NCI-H1694 (cell line): ENCODE measurements at regions not wholly inside any gene's neighbourhood (a gene's known extent, or its start where the extent isn't known, plus 50 kb on each side); places are given as distances from the start of the nearest gene placed in this dataset.

ENCODE experiments used
- DNase-seq: peaks from one replicate; lab custom pipeline; 2025; lab: John Stamatoyannopoulos, UW

- no peak for DNase-seq
Observed at GRCh38 chr11:80519596-80520506, 1079.0 kb upstream of the TENM4 start.

- DNase-seq: no peak
Observed at GRCh38 chr11:80517701-80518100, 1076.9 kb upstream of the TENM4 start.

GRCh38 chr11:80515097-80515496 is 1074.3 kb upstream of the TENM4 start:
- no peak for DNase-seq

GRCh38 chr11:80512491-80512890 is 1071.7 kb upstream of the TENM4 start:
- DNase-seq: no peak

- DNase-seq: no peak
Observed at GRCh38 chr11:80505771-80506170, 1064.9 kb upstream of the TENM4 start.

- DNase-seq: no peak
Observed at GRCh38 chr11:80503990-80504389, 1063.2 kb upstream of the TENM4 start.

GRCh38 chr11:80502511-80502910 is 1061.7 kb upstream of the TENM4 start:
- DNase-seq: no peak

GRCh38 chr11:80495116-80495515 is 1054.3 kb upstream of the TENM4 start:
- no peak for DNase-seq

- no peak for DNase-seq
Observed at GRCh38 chr11:80487952-80488351, 1047.1 kb upstream of the TENM4 start.

GRCh38 chr11:80486678-80487077 is 1045.8 kb upstream of the TENM4 start:
- DNase-seq: no peak

GRCh38 chr11:80477178-80477577 is 1036.3 kb upstream of the TENM4 start:
- no peak for DNase-seq

GRCh38 chr11:80473562-80473961 is 1032.7 kb upstream of the TENM4 start:
- no peak for DNase-seq

GRCh38 chr11:80469871-80470270 is 1029.0 kb upstream of the TENM4 start:
- no peak for DNase-seq

- no peak for DNase-seq
Observed at GRCh38 chr11:80466570-80466969, 1025.7 kb upstream of the TENM4 start.

- DNase-seq: no peak
Observed at GRCh38 chr11:80462211-80462610, 1021.4 kb upstream of the TENM4 start.

GRCh38 chr11:80458376-80458775 is 1017.5 kb upstream of the TENM4 start:
- DNase-seq: no peak

GRCh38 chr11:80457823-80458222 is 1017.0 kb upstream of the TENM4 start:
- no peak for DNase-seq

GRCh38 chr11:80455818-80456217 is 1015.0 kb upstream of the TENM4 start:
- DNase-seq: no peak

GRCh38 chr11:80451105-80451504 is 1010.3 kb upstream of the TENM4 start:
- no peak for DNase-seq

GRCh38 chr11:80448709-80449108 is 1007.9 kb upstream of the TENM4 start:
- DNase-seq: no peak

GRCh38 chr11:80443177-80443576 is 1002.3 kb upstream of the TENM4 start:
- DNase-seq: no peak

- no peak for DNase-seq
Observed at GRCh38 chr11:80441821-80442220, 1001.0 kb upstream of the TENM4 start.

GRCh38 chr11:80440835-80441234 is 1000.0 kb upstream of the TENM4 start:
- no peak for DNase-seq

GRCh38 chr11:80436547-80436946 is 995.7 kb upstream of the TENM4 start:
- no peak for DNase-seq
